ENCODE measurements at regions not wholly inside any gene's neighbourhood (a gene's known extent, or its start where the extent isn't known, plus 50 kb on each side); places are given as distances from the start of the nearest gene placed in this dataset.

DNA sequence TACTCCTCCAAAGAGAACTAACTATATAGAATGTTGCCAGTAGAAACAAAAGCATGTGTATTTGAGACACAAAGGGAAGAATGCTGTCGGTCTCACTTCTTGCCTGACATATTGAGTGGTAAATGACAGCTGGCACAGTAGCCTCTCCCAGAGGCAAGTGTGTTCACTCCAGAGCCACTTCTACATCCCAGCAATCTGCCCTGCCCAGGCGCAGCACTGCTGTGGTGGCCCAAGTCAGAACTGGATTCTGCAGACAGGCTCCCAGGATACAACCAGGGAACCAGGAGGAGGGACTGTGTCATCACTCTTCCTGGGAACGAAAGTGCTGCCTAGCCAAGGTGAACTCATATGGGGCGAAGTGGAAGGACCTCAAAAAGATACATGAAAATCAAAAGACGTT, 103.2 kb upstream of the ARMC2 start:
- no peak for DNase-seq (ENCODE audit: extremely low spot score, unreplicated experiment)
- Mint-ChIP-seq H3K27me3 (no peaks in the 10 kb centered on the region), H3K9me3 (no peaks in the 10 kb centered on the region), H3K4me1 (ENCODE audit: unreplicated experiment) (peaks cover 25% of the 10 kb centered on the region), H3K4me3 (no peak overlapping the region), H3K27ac (no peak overlapping the region), H3K36me3 (no peaks in the 10 kb centered on the region)
- TF ChIP-seq, protein P1, sequence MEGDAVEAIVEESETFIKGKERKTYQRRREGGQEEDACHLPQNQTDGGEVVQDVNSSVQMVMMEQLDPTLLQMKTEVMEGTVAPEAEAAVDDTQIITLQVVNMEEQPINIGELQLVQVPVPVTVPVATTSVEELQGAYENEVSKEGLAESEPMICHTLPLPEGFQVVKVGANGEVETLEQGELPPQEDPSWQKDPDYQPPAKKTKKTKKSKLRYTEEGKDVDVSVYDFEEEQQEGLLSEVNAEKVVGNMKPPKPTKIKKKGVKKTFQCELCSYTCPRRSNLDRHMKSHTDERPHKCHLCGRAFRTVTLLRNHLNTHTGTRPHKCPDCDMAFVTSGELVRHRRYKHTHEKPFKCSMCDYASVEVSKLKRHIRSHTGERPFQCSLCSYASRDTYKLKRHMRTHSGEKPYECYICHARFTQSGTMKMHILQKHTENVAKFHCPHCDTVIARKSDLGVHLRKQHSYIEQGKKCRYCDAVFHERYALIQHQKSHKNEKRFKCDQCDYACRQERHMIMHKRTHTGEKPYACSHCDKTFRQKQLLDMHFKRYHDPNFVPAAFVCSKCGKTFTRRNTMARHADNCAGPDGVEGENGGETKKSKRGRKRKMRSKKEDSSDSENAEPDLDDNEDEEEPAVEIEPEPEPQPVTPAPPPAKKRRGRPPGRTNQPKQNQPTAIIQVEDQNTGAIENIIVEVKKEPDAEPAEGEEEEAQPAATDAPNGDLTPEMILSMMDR (conservative IDR thresholded peaks at IDR 0.05): no peak

DNA sequence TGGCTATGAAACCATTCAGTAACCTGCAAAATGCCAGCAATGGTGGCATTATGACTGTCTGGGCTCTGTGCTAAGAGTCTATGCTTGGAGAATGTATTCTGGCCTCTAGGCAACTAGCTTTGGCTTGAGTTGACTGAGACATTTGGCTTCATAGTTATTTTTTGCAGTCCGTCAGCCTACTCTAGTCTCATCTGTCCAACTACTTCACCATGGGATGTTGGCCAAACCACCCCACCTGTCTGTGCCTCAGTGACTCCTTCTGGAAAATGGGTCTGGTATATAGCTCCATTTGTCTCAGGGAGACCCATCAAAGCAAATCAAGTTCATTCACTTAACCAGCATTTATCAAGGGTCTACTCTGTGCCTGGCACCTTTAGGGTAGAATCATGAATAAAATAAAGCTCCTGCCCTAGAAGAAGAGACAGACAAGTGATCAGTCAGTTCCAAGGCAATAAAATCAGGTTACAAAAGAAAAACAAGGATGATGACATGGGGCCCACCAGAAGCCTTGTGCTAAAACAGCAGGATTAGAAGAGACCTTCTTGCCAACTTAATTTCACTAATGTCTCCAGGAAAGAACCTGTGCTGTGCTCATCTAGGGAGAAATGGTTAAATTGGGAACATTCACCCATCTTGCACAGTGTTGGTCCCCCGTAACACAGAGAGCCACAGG, 102.4 kb upstream of the ARMC2 start:
- TF ChIP-seq, protein P1 (conservative IDR thresholded peaks at IDR 0.05): no peak
- Mint-ChIP-seq H3K27me3 (no peaks in the 10 kb centered on the region), H3K36me3 (no peaks in the 10 kb centered on the region), H3K4me1 (ENCODE audit: unreplicated experiment) (peaks cover 25% of the 10 kb centered on the region), H3K9me3 (no peaks in the 10 kb centered on the region), H3K27ac (no peak overlapping the region), H3K4me3 (no peak overlapping the region)
- no peak for DNase-seq (ENCODE audit: extremely low spot score, unreplicated experiment)

DNA sequence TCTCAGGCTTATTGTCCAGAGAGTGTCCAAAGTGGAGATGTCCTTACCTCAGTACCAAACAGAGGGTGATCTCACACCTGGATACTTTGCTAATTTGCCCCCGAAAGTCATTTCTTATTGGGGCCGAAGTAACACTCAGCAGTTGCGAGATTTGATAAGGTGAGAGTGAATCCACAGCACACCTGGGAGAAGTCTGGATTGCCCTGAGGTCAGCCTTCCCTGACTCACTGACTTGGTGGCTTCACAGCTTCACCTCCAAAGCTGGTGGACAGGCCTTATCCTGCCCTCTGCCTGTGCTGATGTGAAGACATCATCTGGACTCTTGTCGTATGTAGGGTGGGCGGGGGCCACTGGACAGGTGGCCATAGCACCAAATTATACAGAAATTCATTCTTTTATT, 101.9 kb upstream of the ARMC2 start:
- no peak for DNase-seq (ENCODE audit: extremely low spot score, unreplicated experiment)
- no peaks in the 10 kb centered on the region for H3K9me3 Mint-ChIP-seq

DNA sequence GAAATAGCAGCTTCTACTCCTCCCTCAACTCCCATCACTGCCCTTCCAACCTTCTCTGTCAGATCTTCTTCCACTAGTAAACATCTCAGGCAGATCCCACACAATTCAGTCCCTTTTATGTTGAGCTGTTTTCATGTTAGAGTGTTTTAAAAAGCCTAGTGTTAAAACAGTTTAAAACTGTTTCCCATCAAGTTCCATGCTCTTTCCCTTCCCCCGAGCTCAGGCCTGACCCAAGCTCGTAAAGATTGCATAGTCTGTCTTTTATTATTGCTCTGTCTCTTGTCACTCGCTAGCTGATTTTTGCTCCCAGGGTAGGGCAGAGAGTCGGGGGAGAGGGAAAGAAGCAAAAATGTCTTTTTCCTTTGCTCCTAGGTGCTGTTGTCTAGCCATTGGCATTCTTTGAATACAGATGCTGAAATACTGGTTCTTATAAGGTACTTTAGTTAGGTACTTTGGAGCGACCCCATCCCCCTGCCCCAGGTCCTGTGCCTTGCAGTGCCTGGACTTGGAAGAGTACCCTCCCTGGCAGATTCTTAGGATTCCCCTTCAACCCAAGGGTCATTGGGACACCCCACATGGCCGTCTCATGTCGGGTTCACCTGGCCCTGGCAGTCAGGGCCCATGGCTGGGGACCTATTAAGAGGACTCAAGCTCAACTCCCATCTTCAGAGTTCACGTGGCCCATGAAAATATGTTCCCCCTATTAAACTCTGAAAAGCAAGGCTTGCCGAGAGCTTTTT, 101.2 kb upstream of the ARMC2 start:
- H3K4me1 Mint-ChIP-seq (ENCODE audit: unreplicated experiment): peaks cover 16% of the 10 kb centered on the region
- no peaks in the 10 kb centered on the region for H3K27me3 Mint-ChIP-seq
- TF ChIP-seq, protein P1 (conservative IDR thresholded peaks at IDR 0.05): no peak
- H3K4me3 Mint-ChIP-seq: no peak overlapping the region
- H3K27ac Mint-ChIP-seq: no peak overlapping the region
- H3K36me3 Mint-ChIP-seq: no peaks in the 10 kb centered on the region
- DNase-seq (ENCODE audit: extremely low spot score, unreplicated experiment): no peak
- no peaks in the 10 kb centered on the region for H3K9me3 Mint-ChIP-seq

More for the DNA sequence above, 101.9 kb upstream of the ARMC2 start:
- H3K27ac Mint-ChIP-seq: no peak overlapping the region
- TF ChIP-seq, protein P1 (conservative IDR thresholded peaks at IDR 0.05): no peak
- H3K36me3 Mint-ChIP-seq: no peaks in the 10 kb centered on the region
- no peak overlapping the region for H3K4me3 Mint-ChIP-seq
- no peaks in the 10 kb centered on the region for H3K27me3 Mint-ChIP-seq
- H3K4me1 Mint-ChIP-seq (ENCODE audit: unreplicated experiment): peaks cover 22% of the 10 kb centered on the region

DNA sequence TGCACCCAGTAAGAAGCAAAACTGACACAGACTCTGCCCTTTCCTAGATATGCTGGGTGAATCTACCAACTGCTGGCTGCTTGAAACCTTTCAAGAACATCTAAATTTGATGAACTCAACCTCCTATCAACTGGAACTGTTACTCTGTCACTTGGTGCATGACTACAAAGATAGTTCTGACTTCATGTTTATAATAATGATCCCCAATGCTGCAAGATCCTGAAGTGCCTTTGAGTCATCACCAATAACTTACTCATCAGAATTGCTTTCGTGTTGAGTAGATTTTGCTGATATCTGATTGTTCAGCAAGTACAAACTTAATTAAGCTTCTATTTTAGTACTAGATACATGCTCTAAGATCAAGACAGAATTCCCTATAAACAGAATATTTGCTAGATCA, 100.2 kb upstream of the ARMC2 start:
- Mint-ChIP-seq H3K4me3 (no peak overlapping the region), H3K4me1 (ENCODE audit: unreplicated experiment) (peaks cover 20% of the 10 kb centered on the region), H3K9me3 (no peaks in the 10 kb centered on the region), H3K27me3 (no peaks in the 10 kb centered on the region), H3K27ac (no peak overlapping the region), H3K36me3 (no peaks in the 10 kb centered on the region)
- DNase-seq (ENCODE audit: extremely low spot score, unreplicated experiment): no peak
- TF ChIP-seq, protein P1 (conservative IDR thresholded peaks at IDR 0.05): no peak

Measured in type B pancreatic cell (in vitro differentiated cells).